WTC11 (cell line): ENCODE measurements at regions not wholly inside any gene's neighbourhood (a gene's known extent, or its start where the extent isn't known, plus 50 kb on each side); places are given as distances from the start of the nearest gene placed in this dataset.

Experiments used
- ATAC-seq: fragments of 200-7000 bp; cut with Tn5 transposase; 2 replicates; pipeline ENCODE4 v1.10.0; 2021; ENCODE audit warnings: mild to moderate bottlenecking, moderate library complexity
- CTCF ChIA-PET: fragments of 300-600 bp; sonication (Branson Sonifier 250); formaldehyde crosslinking; loops from one replicate; lab custom pipeline; 2021; ENCODE audit warnings: antibody characterized with exemption; lab: Charles Lee
- POLR2A ChIA-PET: fragments of 350-600 bp; sonication (Branson Sonifier 250); formaldehyde crosslinking; loops from one replicate; lab custom pipeline; 2021; ENCODE audit warnings: antibody characterized with exemption; lab: Charles Lee
- DNase-seq: peaks from one replicate; pipeline ENCODE4 v3.0.0; 2021; ENCODE audit warnings: low spot score
- H3K27ac Mint-ChIP-seq: 2 replicates; pipeline ENCODE4 v1.8.0; 2021; ENCODE audit warnings: mixed read lengths
- H3K27me3 Mint-ChIP-seq: 2 replicates; pipeline ENCODE4 v1.8.0; 2021; ENCODE audit warnings: low read depth, mild to moderate bottlenecking, moderate library complexity, mixed read lengths
- H3K36me3 Mint-ChIP-seq: 2 replicates; pipeline ENCODE4 v1.8.0; 2021; ENCODE audit warnings: mixed read lengths
- H3K4me1 Mint-ChIP-seq: 2 replicates; pipeline ENCODE4 v1.8.0; 2022; ENCODE audit warnings: mixed read lengths
- H3K4me3 Mint-ChIP-seq: 2 replicates; pipeline ENCODE4 v1.8.0; 2021; ENCODE audit warnings: mild to moderate bottlenecking, moderate library complexity, mixed read lengths
- H3K9me3 Mint-ChIP-seq: 2 replicates; pipeline ENCODE4 v1.8.0; 2021; ENCODE audit warnings: mixed read lengths
- CREB1 ChIP-seq: sonication (generic); formaldehyde crosslinking; IDR thresholded peaks from 2 replicates; pipeline ENCODE4 v1.8.0; 2023; ENCODE audit warnings: mild to moderate bottlenecking, missing genetic modification reagents
- EMX1 ChIP-seq: fragments of 250-450 bp; sonication (Bioruptor Pico); IDR thresholded peaks from 2 replicates; pipeline ENCODE4 v1.8.0; 2021; ENCODE audit warnings: mild to moderate bottlenecking
- GABPB1 ChIP-seq: sonication (generic); formaldehyde crosslinking; IDR thresholded peaks from 2 replicates; pipeline ENCODE4 v1.8.1; 2023; ENCODE audit warnings: mild to moderate bottlenecking, missing genetic modification reagents
- IRF2 ChIP-seq: sonication (generic); formaldehyde crosslinking; IDR thresholded peaks from 2 replicates; pipeline ENCODE4 v1.8.0; 2022; ENCODE audit warnings: low read depth, missing genetic modification reagents, borderline replicate concordance
- MXD4 ChIP-seq: fragments of 250-450 bp; sonication (Bioruptor Pico); IDR thresholded peaks from 2 replicates; pipeline ENCODE4 v1.8.0; 2021; ENCODE audit warnings: mild to moderate bottlenecking, moderate library complexity, borderline replicate concordance
- OVOL2 ChIP-seq: fragments of 250-450 bp; sonication (Bioruptor Pico); IDR thresholded peaks from 2 replicates; pipeline ENCODE4 v1.9.0; 2021; ENCODE audit warnings: mild to moderate bottlenecking, borderline replicate concordance
- PRRX2 ChIP-seq: fragments of 250-450 bp; sonication (Bioruptor Pico); IDR thresholded peaks from 2 replicates; pipeline ENCODE4 v1.8.0; 2021; ENCODE audit warnings: mild to moderate bottlenecking
- SP1 ChIP-seq: sonication (generic); formaldehyde crosslinking; conservative IDR thresholded peaks from 2 replicates; pipeline ENCODE4 v1.8.1; 2022; ENCODE audit warnings: missing genetic modification reagents
- TEAD4 ChIP-seq: sonication (generic); formaldehyde crosslinking; IDR thresholded peaks from 2 replicates; pipeline ENCODE4 v1.8.0; 2022; ENCODE audit warnings: mild to moderate bottlenecking, missing genetic modification reagents
- TP53 ChIP-seq: sonication (generic); formaldehyde crosslinking; IDR thresholded peaks from 2 replicates; pipeline ENCODE4 v1.8.1; 2023; ENCODE audit warnings: mild to moderate bottlenecking, missing genetic modification reagents
- ZNF423 ChIP-seq: fragments of 250-450 bp; sonication (Bioruptor Pico); IDR thresholded peaks from 2 replicates; pipeline ENCODE4 v2.1.2; 2022; ENCODE audit warnings: mild to moderate bottlenecking, moderate library complexity
- ZNF671 ChIP-seq: fragments of 250-450 bp; sonication (Bioruptor Pico); IDR thresholded peaks from 2 replicates; pipeline ENCODE4 v1.8.0; 2021; ENCODE audit warnings: mild to moderate bottlenecking
- TF ChIP-seq, protein P1 (sequence below): sonication (generic); formaldehyde crosslinking; IDR thresholded peaks from 2 replicates; pipeline ENCODE4 v1.8.1; 2022; ENCODE audit warnings: missing genetic modification reagents, borderline replicate concordance
- TF ChIP-seq, protein P2 (sequence below): sonication (generic); formaldehyde crosslinking; conservative IDR thresholded peaks from 2 replicates; pipeline ENCODE4 v1.8.1; 2022; ENCODE audit warnings: mild to moderate bottlenecking, missing genetic modification reagents
- TF ChIP-seq, protein P3 (sequence below): fragments of 250-450 bp; sonication (Bioruptor Pico); conservative IDR thresholded peaks from 2 replicates; pipeline ENCODE4 v1.9.0; 2021; ENCODE audit warnings: mild to moderate bottlenecking
- TF ChIP-seq, protein P4 (sequence below): sonication (generic); formaldehyde crosslinking; IDR thresholded peaks from 2 replicates; pipeline ENCODE4 v1.8.0; 2023; ENCODE audit warnings: missing genetic modification reagents
- TF ChIP-seq, protein P5 (sequence below): sonication (generic); formaldehyde crosslinking; IDR thresholded peaks from 2 replicates; pipeline ENCODE4 v1.8.1; 2023; ENCODE audit warnings: mild to moderate bottlenecking, missing genetic modification reagents, borderline replicate concordance
- TF ChIP-seq, protein P6 (sequence below): fragments of 250-450 bp; sonication (Bioruptor Pico); IDR thresholded peaks from 2 replicates; pipeline ENCODE4 v1.9.0; 2021; ENCODE audit warnings: mild to moderate bottlenecking, borderline replicate concordance
- TF ChIP-seq, protein P7 (sequence below): sonication (generic); formaldehyde crosslinking; IDR thresholded peaks from 2 replicates; pipeline ENCODE4 v1.8.0; 2022; ENCODE audit warnings: mild to moderate bottlenecking, missing genetic modification reagents
- TF ChIP-seq, protein P8 (sequence below): sonication (generic); formaldehyde crosslinking; IDR thresholded peaks from 2 replicates; pipeline ENCODE4 v1.8.1; 2022; ENCODE audit warnings: mild to moderate bottlenecking, moderate library complexity, missing genetic modification reagents
- TF ChIP-seq, protein P9 (sequence below): sonication (generic); formaldehyde crosslinking; IDR thresholded peaks from 2 replicates; pipeline ENCODE4 v1.8.1; 2023; ENCODE audit warnings: mild to moderate bottlenecking, missing genetic modification reagents

DNA sequence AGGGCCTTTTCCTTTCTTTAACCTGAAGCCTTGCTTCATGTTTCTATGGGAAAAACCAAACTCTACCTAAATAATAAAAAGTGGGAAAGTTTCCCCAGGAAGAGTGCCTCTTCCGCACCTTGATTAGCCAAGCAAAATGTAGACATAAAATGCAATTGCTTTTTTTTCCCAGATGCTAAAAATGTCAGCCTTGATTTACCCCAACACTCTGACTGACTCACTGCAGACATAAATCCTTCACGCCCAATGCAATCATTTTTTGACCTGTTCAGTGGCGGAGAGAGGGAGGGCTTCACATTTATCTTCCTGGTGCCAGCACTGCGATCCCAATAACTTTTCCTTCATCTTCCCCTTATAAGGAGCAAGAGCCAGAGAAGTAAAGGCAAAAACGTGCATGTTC, 261.5 kb downstream of the SEC16B start:
- Mint-ChIP-seq H3K4me1 (peaks cover 19% of the 10 kb centered on the region), H3K27me3 (no peaks in the 10 kb centered on the region), H3K9me3 (no peaks in the 10 kb centered on the region), H3K27ac (no peak overlapping the region), H3K36me3 (no peaks in the 10 kb centered on the region), H3K4me3 (no peak overlapping the region)
- DNase-seq (no peak), ATAC-seq (no peak)
- CTCF ChIA-PET: no interaction called here
- TF ChIP-seq, protein P1, sequence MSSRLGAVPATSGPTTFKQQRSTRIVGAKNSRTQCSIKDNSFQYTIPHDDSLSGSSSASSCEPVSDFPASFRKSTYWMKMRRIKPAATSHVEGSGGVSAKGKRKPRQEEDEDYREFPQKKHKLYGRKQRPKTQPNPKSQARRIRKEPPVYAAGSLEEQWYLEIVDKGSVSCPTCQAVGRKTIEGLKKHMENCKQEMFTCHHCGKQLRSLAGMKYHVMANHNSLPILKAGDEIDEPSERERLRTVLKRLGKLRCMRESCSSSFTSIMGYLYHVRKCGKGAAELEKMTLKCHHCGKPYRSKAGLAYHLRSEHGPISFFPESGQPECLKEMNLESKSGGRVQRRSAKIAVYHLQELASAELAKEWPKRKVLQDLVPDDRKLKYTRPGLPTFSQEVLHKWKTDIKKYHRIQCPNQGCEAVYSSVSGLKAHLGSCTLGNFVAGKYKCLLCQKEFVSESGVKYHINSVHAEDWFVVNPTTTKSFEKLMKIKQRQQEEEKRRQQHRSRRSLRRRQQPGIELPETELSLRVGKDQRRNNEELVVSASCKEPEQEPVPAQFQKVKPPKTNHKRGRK: no peak
- TF ChIP-seq PRRX2 (CRISPR knock-in tag): no peak
- no peak for TF ChIP-seq TEAD4 (CRISPR knock-in tag)
- no peak for TF ChIP-seq OVOL2
- no peak for TF ChIP-seq CREB1
- TF ChIP-seq, protein P2, sequence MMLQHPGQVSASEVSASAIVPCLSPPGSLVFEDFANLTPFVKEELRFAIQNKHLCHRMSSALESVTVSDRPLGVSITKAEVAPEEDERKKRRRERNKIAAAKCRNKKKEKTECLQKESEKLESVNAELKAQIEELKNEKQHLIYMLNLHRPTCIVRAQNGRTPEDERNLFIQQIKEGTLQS: no peak
- TF ChIP-seq, protein P3, sequence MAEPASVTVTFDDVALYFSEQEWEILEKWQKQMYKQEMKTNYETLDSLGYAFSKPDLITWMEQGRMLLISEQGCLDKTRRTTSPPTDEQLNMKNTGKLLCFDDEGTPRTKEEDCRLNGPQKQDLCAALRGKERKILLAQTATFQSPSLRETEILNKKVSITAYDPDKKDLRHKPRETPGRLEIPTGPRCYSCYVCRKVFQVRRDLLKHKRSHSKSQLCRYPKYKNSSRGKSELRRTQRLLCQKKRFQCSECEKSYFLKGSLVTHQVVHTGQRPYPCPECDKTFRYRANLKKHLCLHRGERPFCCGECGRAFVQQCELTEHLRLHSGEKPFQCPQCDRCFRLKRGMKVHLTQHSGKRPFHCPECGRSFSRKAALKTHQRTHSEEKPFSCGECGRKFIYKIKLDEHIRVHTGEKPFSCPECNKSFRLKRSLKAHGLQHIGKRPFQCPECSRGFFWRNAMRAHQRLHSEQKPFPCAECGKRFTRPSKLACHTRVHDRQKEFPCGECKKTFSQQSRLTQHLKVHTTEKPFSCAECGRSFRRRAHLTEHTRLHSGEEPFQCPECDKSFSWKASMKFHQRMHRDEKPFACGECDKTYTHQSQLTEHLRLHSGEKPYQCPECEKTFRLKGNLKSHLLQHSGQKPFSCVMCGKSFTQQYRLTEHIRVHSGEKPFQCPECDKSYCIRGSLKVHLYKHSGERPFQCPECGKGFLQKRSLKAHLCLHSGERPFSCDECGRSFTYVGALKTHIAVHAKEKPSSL (CRISPR knock-in tag): no peak
- TF ChIP-seq SP1 (CRISPR knock-in tag): no peak
- TF ChIP-seq MXD4: no peak
- TF ChIP-seq, protein P4, sequence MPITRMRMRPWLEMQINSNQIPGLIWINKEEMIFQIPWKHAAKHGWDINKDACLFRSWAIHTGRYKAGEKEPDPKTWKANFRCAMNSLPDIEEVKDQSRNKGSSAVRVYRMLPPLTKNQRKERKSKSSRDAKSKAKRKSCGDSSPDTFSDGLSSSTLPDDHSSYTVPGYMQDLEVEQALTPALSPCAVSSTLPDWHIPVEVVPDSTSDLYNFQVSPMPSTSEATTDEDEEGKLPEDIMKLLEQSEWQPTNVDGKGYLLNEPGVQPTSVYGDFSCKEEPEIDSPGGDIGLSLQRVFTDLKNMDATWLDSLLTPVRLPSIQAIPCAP (CRISPR knock-in tag): no peak
- no peak for TF ChIP-seq EMX1 (CRISPR knock-in tag)
- TF ChIP-seq TP53: no peak
- TF ChIP-seq, protein P5, sequence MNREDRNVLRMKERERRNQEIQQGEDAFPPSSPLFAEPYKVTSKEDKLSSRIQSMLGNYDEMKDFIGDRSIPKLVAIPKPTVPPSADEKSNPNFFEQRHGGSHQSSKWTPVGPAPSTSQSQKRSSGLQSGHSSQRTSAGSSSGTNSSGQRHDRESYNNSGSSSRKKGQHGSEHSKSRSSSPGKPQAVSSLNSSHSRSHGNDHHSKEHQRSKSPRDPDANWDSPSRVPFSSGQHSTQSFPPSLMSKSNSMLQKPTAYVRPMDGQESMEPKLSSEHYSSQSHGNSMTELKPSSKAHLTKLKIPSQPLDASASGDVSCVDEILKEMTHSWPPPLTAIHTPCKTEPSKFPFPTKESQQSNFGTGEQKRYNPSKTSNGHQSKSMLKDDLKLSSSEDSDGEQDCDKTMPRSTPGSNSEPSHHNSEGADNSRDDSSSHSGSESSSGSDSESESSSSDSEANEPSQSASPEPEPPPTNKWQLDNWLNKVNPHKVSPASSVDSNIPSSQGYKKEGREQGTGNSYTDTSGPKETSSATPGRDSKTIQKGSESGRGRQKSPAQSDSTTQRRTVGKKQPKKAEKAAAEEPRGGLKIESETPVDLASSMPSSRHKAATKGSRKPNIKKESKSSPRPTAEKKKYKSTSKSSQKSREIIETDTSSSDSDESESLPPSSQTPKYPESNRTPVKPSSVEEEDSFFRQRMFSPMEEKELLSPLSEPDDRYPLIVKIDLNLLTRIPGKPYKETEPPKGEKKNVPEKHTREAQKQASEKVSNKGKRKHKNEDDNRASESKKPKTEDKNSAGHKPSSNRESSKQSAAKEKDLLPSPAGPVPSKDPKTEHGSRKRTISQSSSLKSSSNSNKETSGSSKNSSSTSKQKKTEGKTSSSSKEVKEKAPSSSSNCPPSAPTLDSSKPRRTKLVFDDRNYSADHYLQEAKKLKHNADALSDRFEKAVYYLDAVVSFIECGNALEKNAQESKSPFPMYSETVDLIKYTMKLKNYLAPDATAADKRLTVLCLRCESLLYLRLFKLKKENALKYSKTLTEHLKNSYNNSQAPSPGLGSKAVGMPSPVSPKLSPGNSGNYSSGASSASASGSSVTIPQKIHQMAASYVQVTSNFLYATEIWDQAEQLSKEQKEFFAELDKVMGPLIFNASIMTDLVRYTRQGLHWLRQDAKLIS: no peak
- TF ChIP-seq GABPB1 (CRISPR knock-in tag): no peak
- POLR2A ChIA-PET: no interaction called here

DNA sequence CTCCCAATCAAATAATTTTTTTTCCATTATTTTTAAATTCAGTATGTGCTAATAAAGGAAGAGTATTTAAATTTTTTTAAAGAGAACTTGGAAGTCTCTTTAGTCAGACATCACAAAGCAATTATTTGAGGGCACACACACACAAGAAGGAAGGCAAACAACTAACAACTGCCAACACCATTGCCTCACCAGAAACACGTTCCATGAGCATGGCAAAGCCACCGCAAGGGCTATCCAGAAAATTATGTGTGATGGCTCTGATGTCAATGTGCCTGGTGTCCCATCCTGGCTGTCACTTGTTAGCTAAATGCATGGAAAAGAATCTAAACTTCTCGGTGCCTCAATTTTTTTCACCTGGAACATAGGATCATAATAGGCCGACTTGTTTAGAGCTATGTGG, 262.9 kb downstream of the SEC16B start:
- DNase-seq: no peak
- POLR2A ChIA-PET: no interaction called here
- no peak overlapping the region for H3K27ac Mint-ChIP-seq
- H3K36me3 Mint-ChIP-seq: no peaks in the 10 kb centered on the region
- CTCF ChIA-PET: interaction anchor here (0.7 kb wide), 1 partner anchor 239 kb away, joined by 3 read pairs; no protein-coding TSS in a partner anchor
- no peak for ATAC-seq
- peaks cover 19% of the 10 kb centered on the region for H3K4me1 Mint-ChIP-seq
- H3K4me3 Mint-ChIP-seq: no peak overlapping the region
- no peaks in the 10 kb centered on the region for H3K27me3 Mint-ChIP-seq
- H3K9me3 Mint-ChIP-seq: no peaks in the 10 kb centered on the region
- TF ChIP-seq ZNF671 (CRISPR knock-in tag) (no peak), ZNF423 (CRISPR knock-in tag) (no peak), IRF2 (CRISPR knock-in tag) (no peak)
- TF ChIP-seq, protein P6, sequence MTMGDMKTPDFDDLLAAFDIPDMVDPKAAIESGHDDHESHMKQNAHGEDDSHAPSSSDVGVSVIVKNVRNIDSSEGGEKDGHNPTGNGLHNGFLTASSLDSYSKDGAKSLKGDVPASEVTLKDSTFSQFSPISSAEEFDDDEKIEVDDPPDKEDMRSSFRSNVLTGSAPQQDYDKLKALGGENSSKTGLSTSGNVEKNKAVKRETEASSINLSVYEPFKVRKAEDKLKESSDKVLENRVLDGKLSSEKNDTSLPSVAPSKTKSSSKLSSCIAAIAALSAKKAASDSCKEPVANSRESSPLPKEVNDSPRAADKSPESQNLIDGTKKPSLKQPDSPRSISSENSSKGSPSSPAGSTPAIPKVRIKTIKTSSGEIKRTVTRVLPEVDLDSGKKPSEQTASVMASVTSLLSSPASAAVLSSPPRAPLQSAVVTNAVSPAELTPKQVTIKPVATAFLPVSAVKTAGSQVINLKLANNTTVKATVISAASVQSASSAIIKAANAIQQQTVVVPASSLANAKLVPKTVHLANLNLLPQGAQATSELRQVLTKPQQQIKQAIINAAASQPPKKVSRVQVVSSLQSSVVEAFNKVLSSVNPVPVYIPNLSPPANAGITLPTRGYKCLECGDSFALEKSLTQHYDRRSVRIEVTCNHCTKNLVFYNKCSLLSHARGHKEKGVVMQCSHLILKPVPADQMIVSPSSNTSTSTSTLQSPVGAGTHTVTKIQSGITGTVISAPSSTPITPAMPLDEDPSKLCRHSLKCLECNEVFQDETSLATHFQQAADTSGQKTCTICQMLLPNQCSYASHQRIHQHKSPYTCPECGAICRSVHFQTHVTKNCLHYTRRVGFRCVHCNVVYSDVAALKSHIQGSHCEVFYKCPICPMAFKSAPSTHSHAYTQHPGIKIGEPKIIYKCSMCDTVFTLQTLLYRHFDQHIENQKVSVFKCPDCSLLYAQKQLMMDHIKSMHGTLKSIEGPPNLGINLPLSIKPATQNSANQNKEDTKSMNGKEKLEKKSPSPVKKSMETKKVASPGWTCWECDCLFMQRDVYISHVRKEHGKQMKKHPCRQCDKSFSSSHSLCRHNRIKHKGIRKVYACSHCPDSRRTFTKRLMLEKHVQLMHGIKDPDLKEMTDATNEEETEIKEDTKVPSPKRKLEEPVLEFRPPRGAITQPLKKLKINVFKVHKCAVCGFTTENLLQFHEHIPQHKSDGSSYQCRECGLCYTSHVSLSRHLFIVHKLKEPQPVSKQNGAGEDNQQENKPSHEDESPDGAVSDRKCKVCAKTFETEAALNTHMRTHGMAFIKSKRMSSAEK (CRISPR knock-in tag): no peak
- TF ChIP-seq, protein P7, sequence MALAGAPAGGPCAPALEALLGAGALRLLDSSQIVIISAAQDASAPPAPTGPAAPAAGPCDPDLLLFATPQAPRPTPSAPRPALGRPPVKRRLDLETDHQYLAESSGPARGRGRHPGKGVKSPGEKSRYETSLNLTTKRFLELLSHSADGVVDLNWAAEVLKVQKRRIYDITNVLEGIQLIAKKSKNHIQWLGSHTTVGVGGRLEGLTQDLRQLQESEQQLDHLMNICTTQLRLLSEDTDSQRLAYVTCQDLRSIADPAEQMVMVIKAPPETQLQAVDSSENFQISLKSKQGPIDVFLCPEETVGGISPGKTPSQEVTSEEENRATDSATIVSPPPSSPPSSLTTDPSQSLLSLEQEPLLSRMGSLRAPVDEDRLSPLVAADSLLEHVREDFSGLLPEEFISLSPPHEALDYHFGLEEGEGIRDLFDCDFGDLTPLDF: no peak
- TF ChIP-seq, protein P8, sequence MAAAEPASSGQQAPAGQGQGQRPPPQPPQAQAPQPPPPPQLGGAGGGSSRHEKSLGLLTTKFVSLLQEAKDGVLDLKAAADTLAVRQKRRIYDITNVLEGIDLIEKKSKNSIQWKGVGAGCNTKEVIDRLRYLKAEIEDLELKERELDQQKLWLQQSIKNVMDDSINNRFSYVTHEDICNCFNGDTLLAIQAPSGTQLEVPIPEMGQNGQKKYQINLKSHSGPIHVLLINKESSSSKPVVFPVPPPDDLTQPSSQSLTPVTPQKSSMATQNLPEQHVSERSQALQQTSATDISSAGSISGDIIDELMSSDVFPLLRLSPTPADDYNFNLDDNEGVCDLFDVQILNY: no peak
- TF ChIP-seq, protein P9, sequence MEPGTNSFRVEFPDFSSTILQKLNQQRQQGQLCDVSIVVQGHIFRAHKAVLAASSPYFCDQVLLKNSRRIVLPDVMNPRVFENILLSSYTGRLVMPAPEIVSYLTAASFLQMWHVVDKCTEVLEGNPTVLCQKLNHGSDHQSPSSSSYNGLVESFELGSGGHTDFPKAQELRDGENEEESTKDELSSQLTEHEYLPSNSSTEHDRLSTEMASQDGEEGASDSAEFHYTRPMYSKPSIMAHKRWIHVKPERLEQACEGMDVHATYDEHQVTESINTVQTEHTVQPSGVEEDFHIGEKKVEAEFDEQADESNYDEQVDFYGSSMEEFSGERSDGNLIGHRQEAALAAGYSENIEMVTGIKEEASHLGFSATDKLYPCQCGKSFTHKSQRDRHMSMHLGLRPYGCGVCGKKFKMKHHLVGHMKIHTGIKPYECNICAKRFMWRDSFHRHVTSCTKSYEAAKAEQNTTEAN (CRISPR knock-in tag): no peak
